NOMO-1 treated with dmso at 0.1 percent for 144 hours (cell line): ENCODE measurements at regions not wholly inside any gene's neighbourhood (a gene's known extent, or its start where the extent isn't known, plus 50 kb on each side); places are given as distances from the start of the nearest gene placed in this dataset.
"Not testable (repeated sequence)": the region's sequence is repeated elsewhere in the genome, so short reads cannot be mapped to it uniquely, and the experiment has no call there.

Source experiments
- DNase-seq: peaks from one replicate; lab custom pipeline; 2025; ENCODE audit not compliant: unreplicated experiment; lab: John Stamatoyannopoulos, UW

DNA sequence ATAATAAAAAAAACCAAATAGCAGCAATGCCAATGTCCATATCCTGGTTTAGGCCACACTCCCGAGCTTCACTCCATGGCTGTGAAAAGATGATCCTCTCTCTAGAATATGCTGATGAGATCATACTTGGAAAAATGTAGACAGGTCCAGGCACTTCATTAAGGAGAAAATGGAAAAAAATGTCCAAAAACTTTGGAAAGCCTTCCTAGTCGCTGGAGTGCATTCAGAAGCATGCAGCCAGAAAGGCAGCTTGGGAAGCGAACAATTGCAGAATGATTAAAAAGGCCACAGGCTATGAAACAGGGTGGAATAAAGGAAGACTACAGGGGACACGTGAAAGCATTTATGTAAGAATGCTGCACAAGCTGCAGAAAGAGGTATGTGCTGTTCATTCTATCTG is 165.6 kb upstream of the HCCS start:
- DNase-seq, result no peak

DNA sequence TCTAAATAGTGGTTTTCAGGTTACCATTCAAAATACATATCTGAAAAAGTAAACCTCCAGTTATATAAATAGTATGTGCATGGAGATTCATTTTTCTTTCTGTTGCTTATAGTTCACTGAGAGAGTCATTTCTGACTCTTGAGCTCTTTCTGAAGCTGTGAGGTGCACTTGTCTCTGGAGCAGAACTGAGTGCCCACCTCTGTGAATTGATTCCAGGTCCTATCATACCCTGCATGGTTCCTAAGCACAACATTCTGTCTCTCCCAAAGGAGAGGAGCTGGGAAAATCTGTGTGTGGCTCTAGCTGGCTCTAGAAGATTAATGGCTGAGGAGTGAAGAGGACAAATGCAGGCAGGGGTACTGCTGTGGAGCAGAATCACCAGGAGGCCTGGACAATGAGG is 161.6 kb upstream of the HCCS start:
- DNase-seq, result no peak

DNA sequence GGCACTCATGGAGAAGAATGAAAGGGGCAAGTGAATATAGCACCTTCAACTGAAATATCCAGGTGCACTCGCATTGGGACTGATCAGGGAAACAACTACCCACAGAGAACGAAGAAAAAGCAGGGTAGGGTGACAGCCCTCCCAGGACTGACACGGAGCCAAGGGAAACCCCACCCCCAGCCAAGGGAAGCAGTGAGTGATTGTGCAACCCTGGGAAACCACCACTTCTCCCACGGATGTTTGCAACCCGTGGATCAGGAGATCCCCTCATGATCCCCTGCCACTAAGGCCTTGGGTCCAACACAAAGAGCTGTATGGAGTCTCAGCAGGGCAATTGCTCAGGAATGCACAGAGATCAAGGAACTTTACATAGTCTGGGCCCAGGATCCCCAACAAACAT is 158.5 kb upstream of the HCCS start:
- DNase-seq, result no peak

DNA sequence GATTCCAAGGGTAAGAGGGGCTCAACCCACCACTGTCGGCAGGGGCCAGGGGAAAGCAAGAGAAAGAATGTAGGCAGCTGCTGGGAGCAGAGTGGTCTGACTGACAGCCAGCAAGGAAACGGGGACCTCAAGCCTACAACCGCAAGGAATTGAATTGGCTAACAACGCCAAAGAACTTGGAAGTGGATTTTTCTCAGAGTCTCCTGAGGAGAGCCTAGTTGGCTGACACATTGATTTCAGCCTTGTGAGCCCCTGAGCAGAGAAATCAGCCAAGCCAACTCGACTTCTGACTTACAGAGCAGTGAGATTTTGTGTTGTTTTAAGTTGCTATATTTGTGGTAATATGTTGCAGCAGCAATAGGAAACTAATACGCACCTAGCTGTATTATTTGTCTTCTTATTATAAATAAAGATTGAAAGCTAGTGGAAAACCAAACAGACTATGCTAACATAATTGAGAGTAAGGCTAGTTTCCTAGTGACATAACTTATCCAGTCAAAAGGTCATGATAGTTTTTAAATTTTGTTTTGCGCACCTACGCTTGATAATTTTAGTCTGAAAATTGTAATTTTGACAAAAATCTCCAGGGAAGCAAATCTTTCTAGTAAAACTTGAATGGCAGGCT is 145.8 kb upstream of the HCCS start:
- no peak for DNase-seq

DNA sequence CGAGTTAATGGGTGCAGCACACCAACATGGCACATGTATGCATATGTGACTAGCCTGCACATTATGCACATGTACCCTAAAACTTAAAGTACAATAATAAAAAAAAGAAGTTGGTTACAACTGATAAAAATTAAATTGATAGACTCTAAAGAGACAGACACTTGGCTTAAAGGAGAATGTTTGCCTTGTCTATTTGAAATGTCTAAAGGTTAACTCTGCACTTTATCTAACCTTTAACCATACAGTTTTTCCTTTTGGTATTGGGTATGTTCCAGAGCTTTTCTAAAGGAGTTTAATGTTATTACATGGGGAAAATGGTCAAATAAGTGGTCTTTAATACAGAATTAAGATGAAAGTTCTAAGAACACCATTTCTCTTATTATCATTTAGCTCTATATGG is 145.1 kb upstream of the HCCS start:
- no peak for DNase-seq

DNA sequence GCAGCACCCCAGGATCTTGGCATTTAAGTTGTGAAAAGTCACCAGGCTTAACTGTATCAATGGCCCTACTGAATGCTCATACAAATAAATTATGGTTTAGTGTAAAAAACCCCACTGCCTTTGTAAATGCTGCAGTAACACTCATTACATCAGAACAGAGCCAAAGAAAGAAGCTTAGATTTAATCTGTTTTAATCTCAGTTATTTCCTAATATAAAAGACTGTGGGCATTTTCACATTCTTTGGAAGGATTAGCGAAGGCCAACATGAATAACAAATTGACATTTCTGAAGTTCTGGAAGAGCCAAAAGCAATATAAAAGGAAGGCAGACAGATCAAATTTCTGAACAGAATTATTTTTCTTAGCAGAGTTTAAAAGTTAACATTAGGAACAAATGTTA is 140.0 kb upstream of the HCCS start:
- no peak for DNase-seq

DNA sequence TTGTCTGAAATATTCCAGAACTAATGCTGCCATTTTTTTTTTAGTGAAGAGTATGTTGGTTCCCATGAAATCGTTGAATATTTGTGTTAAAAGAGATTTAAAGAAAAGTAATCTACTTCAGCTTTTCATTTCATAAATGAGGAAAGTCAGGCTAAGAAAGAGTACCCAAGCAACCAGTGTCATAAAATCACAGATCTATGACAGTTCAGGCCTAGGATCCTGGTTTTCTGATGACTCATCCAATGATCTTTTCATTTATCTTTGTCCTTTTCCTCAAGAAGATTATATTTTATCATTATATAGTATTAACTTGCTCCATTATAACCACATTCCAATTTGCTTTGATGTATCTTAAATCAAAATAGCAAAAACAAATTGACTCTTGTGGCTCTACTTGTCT is 139.4 kb upstream of the HCCS start:
- DNase-seq, result no peak

DNA sequence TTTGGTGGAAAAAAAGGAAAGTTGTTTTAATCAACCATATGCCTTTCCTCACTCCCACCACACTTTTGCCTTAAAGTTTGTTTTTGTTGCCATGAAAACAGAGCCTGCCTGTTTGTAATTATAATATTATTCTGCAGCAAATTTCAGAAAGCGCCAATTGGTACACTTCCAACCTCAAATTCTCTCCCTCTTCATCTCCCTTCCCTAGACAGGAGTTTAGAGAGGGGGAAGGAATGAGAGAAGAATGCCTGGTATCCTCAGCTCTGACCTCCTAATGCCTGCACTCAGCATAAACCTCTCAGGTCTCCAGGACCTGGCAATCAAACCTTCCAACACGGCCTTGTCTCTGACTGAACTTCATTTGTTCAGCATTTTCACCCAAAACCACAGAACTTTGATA is 138.4 kb upstream of the HCCS start:
- no peak for DNase-seq

DNA sequence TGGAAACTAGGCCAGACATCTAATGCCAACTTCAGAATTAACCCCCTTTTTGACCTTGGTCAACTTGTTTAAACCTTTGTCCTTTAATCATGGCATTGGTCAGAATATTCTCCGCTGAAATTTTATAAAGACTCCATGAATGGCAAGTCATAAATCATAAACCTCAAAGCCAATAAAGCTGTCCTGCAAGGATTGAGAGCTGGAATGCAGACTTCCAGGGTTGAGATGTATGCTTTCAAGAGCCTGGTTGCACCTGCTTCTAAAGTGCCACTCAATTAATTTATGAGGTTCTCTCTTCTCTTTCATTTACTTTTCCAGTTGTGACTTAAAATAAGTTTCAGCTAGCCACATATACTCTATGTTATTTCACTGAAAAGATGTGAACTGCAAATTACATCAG is 136.2 kb upstream of the HCCS start:
- DNase-seq, result no peak

DNA sequence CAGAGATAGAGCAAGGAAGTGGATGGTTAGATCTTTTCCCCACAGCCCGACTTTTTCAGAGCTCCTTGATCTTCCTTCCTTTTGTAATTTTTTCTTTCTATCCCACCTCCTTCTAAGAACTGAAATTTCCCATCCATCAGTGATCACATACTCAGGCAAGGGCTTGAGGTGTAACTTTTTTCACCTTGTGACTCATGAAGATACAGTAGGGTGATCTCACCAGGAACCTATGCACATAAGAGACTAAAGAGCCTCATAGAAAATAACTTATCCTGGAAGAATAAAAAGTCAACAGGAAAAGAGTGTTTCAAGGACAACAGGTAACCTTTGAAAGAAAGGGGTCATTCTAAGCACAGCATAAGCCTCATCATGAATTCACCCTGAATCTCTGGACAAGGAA is 131.2 kb upstream of the HCCS start:
- DNase-seq, result no peak

DNA sequence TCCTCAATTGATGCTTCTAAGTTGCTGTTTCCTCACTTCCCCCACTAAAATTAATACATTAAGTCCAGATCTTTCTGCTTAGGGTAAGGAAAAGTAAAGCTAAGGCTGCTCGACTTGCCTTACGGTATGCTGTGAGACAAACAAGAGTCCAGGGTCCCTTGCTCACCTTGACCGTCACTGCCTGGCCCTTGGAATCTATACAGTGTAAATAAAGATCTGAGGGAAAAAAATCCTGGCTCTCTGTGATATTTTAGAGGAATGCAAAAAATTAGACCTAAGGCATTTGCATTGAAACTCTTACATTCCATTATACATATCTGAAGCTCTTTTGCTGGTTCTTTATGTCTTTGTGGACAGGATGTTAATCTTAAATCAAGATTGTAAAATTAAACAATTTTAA is 129.6 kb upstream of the HCCS start:
- no peak for DNase-seq

DNA sequence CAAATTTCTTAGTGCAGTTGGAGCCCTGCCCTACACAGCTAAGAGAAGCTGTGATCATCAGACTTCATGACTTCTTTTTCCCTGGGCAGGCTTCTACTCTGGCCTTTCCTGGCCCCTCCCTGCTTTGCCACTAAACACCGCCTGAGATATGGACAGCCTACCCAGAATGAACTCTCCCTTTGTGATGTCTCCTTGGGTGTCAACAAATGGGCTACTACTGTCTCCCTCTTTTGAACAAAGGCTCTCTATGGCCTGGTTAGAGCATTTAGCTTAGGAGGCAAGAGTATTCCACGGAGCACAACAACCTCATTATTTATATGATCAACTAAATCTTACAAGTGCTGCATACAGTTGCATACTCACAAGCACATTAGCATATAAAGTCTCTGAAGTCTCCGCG is 127.6 kb upstream of the HCCS start:
- no peak for DNase-seq

DNA sequence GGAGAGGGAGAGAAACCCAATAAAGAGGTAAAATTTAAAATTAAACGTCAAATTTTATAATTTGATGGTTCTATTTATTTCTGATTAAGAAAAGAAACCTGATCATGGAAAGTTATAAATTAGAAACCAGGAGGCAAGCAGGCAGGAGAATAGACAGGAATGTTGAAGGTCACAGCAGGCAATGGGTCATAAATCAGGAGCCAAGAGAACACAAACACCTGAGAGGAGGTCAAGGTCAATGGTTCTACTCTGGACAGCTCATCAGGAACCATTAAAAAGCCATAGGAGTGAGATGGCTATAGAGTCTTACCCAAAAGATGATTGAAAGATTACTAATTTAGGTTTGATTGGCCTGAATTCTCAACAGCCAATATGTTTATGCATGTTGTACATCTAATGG is 126.9 kb upstream of the HCCS start:
- DNase-seq, result no peak

DNA sequence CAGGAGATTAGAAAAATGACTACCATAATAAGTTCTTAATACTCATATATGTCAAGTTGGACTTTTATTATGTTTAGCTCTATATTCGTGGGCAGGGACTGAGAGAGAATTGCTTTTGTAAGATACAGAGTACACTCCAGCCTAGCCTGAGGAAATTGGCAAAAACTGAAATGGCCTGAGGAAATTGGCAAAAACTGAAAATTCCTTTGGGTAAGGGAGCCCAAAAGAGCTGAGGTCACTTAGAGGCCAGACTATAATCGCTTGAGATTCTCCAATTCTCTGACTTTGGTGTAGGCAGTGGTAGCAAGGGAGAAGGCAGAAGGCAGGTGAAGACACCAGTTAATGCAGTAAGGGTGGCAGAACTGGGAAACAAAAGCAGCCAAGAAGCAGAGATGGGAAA is 124.5 kb upstream of the HCCS start:
- no peak for DNase-seq

DNA sequence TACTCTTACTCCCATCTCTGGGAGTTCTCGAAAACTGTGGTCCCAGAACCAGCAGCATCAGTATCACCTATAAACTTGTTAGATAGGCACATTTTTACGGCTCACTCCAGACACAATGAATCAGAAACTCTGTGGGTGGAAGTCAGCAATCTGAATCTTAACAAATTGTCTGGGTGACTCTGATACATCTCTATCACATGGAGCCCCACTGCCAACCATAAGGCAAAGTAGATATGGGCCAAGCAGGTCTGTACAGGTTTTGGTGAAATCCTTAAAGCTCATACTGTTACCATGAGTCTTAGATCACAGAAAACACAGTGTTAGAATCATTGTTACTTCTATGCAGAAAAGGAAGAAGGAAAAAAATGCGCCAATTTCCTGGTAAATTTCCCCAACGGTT is 122.5 kb upstream of the HCCS start:
- no peak for DNase-seq

DNA sequence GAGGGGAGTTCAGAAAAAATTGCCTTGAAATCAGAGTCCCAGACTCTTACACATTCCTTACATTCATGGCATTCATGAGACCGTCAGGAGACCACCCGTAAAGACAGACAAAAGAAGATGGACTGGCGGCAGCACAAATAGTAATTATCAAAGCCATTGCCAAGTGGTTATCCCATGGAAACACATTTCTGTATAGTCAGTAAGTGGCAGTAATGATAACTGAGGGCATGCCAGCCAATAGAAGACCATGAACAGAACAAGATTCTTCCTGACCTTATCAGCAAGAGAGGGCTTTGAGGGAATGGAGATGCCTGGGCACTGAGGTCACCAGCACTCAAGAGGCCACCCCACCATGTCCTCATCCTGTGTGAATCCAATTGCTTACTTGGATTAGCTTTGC is 121.7 kb upstream of the HCCS start:
- DNase-seq, result no peak

DNA sequence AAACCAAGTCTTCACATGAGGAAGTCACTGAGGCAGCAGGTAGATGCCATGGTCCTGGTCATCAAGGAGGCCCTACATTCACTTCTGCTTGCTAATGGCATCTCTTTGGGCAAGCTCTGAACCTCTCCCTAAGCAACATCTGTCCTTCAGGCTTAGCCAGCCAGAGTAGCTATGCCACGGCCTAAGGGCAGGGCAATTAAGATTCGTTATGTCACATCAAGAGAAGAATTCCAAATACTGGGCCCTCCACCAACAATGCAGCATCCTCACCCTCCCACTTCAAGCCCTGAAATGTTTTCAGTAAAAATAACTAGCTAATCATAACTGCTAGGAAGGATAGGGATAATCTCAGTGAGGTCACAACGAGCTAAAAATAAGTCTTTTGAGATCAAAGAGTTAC is 120.7 kb upstream of the HCCS start:
- DNase-seq, result no peak

DNA sequence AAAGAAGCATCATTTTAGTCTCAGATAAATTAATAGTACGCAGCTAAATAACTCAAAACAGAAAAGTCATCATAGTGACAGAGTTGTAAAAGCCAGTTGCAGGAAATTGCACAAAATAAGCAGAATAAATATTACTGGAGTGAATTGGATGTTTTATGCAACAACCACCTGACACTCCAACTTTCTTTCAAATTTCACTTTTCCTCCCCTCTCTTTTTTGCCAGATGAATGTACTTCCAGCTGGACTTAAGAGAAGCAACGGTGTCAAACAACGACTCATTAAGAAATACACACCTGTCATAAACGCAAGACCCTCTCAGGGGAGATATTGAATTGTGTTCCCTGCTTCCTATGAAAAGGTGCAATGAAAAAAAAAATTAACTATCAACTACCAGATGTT is 120.2 kb upstream of the HCCS start:
- DNase-seq, result no peak

DNA sequence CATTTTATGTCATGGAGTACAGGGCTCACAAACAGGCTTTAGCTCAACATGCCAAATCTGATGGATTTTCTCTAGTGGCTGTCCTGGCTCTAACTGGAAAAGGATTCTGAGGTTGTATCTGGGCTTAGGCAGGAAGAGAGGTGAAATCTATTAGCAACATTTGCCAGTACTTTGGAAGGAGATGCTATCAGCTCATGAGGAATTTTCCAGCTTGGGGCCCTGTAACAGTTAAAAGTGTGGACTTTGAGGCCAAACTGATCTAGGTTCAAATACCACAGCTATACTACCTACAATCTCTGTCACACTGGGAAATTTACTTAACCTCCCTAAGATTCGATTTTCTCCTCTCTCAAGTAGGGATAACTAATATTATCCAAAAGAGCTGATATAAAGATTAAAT is 119.0 kb upstream of the HCCS start:
- DNase-seq, result no peak

DNA sequence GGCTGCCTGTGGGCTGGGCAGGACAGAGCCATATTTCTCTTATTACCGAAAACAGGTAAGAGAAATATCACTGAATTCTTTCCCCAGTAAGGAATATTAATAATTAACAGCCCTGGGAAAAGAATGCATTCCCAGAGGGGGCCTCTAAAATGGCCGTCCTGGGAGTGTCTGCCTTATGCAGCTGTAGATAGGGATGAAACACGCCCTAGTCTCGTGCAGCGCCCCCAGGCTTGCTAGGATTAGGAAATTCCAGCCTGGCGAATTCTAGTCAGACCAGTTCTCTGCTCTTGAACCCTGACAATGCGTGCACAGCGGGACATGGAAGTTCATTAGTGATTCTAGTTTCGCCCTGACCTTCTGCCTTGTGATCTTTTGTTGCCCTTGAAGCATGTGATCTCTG is 104.1 kb upstream of the HCCS start:
- DNase-seq, result not testable (repeated sequence)

DNA sequence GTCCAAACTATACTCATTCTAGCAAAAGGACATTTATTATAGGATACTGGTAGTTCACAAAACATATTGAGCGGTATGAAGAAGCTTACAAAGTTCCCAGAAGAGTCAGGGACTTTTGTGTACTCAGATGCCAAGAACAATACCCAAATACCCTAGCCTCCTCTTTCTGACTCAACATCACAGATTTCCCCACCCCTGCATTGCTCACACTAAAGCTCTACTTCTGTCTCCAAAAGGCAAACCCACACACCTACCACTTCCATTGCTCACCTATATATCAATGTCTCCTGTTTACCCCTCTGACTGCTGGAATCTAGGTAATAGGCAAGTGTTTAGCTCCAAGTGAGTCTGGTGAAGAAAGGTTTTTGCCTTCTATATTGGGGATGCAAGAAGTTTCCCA is 100.7 kb upstream of the HCCS start:
- no peak for DNase-seq

DNA sequence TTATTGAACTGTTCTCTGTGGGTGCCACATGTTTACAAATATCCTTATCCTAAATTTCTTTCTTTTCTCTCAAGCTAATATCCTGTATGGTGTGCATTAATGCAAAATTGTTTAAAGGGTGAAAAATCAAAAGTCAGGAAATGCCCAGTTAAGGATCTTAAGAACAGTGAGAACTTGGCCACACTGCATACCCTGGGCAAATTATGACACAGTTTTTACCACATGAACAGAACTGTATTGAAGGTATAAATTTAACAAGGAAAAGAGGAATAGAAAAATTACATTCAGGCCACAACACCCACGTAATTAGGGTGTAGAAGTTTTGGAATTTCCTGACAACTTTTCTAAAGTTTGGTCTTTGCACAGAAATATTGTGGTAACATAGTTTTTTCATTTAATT is 94.4 kb upstream of the HCCS start:
- DNase-seq, result no peak

DNA sequence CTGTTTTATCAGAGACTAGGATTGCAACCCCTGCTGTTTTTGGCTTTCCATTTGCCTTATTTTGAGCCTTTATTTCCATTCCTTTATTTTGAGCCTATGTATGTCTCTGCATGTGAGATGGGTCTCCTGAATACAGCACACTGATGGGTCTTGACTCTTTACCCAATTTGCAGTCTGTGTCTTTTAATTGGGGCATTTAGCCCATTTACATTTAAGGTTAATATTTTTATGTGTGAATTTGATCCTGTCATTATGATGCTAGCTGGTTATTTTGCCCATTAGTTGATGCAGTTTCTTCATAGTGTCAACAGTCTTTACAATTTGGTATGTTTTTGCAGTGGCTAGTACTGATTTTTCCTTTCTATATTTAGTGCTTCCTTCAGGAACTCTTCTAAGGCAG is 88.5 kb upstream of the HCCS start:
- not testable (repeated sequence) for DNase-seq

DNA sequence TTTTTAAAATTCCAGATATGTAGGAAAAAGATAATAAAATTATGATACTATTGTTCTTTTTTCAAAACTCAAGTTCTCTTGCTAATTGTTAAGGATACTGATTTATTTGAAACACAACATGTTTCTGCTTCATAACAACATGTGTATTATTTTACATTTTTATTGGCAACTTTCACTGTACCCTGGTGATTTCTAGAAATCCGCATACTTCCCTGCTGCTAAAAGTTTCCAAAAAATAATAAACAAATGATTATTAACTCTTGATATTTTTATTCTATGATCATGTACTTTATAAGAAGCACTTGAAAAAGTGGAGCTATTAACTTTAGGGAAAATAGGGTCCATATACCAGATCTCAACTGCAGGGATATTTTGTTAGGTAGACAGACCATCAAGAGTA is 71.2 kb upstream of the HCCS start:
- no peak for DNase-seq
